Activated CD4-positive, alpha-beta T cell treated with anti-CD3 and anti-CD28 coated beads, Interleukin-2, amount 50 U/mL, for 16 hours (primary cell): ENCODE measurements at regions not wholly inside any gene's neighbourhood (a gene's known extent, or its start where the extent isn't known, plus 50 kb on each side); places are given as distances from the start of the nearest gene placed in this dataset.
"Not testable (repeated sequence)": the region's sequence is repeated elsewhere in the genome, so short reads cannot be mapped to it uniquely, and the experiment has no call there.

Experiments used
- DNase-seq: peaks from one replicate; pipeline ENCODE4 v3.0.0-alpha.2; 2020

DNA sequence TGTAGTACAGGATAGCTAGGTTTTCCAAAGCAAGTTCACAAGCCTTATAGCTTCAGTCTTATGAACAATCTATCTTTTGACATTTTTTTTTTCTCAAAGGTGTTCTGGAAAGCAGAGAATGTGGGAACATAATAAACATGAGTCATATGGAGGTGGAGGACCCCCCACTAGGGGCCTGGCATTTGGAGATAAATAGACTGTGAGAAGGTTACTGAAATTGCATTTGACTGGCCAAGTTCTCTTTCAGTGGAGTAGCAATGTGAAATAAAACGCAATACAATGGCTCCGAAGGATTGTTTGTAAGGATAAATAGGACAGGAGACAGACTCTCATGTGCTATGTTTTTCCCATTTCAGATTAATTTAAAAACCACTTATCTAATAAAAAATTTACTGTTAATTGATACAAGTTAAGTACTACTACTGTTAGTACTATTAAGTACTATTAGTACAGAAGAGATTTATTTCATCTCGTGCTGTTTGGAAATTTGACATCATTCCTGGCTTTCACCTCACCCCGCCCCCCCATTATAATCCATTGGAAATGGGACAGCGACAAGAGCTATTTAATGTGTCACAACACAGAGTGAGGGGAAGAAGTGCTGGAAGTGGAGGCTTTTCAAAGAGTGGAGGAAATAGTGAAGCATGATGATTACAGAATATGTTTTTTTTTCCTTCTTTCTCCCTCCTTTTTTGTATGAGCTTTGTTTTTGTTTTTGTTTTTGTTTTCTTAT, 122.6 kb upstream of the ID4 start:
- DNase-seq: no peak

DNA sequence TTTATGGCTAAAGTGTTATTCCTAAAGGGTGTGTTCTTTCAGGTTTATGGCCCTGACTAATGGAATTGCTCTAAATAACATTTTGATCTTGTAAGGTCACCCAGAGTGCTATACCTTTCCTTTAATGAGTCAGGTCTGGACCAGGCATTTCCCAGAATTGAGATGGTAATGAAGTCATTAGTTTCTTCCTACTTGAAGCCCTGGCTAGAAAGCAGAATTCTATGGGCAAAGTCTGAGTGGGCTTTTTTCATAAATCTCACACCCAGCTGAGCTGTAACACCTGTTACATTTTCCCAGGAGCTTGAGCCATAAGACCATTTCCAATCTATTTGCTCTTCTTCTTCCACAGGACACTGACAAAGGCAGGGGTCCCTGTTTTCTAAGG, 122.0 kb upstream of the ID4 start:
- DNase-seq: no peak

DNA sequence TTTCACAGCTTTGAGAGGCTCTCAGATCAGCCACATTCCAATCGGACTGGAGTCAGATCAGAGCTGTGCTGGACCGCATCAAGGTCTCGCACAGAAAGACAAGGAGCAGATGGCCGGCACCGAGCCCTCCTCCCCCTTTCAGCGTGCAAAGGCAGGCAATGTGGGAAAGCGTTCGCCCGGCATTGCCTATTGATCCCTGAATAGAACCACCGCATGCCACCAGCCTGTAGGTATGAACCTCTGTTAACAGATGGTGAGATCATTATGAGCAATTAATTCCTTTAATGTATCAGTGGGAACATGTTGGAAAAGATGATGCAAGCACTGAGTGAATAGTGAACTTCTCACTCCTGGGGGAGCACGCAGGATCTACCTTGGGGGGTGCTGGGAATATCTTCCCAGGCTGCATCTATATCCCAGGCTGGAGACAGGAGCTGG, 117.5 kb upstream of the ID4 start:
- no peak for DNase-seq

DNA sequence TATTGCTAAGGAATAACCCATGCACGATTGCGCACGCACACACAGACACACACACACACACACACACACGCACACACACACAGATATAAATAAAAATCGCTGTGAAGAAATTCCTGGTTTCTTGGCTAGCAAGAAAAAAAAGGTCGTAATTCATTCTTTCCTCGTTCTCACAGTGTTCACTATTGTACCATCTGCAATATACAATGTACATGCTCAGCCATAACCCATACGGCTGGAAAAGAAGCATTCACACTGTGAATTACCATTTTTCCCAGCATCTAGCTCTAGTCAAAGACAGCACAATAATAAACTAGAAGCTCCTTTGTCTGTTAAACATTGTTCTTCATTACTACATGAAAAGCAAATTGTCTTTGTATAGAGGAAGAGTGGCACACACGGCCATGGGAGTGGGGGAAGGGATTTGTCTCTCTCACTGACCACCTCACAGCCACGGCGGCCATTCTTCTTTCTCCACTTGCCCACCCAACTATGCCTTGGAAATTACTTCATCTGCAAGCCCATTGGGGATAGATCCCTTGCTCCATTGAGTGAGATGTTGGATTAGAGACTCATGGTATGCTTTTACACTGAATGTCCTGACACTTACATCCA, 115.3 kb upstream of the ID4 start:
- no peak for DNase-seq

DNA sequence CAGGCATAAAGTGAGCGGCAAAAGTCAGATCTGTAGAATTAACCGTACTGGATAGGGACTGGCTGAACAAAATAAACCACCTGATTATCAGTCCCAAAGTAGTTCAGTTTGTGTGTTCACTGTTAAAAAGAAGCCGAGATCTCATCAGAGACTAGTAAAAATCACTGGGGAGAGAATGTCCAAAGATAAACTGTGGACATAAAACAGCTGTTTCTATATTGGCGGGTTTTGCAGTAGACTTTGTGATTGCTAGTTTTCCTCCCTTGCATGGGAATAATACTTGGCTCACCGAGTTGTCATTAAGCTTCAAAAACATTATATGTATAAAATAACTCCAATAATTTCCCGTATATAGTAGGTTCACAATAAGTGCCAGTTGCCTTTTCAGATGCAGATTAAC, 114.2 kb upstream of the ID4 start:
- no peak for DNase-seq

DNA sequence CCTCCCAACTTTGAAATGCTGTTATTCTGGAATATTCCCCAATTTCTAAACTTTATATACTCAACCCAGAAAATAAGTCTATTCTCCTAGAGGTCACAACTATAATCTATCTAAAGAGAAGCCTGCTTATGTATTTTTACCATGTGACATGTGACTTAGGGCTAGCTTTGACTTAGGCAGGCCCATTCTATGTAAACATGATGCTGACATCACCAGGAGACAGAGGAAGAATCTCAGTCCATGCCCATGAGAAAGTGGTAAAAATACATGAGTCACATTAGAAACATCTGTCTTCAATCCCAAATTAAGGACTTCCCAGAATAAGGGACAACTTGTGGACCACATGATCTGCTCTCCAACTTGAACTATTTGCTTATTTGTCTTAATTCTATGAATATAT, 113.6 kb upstream of the ID4 start:
- no peak for DNase-seq

DNA sequence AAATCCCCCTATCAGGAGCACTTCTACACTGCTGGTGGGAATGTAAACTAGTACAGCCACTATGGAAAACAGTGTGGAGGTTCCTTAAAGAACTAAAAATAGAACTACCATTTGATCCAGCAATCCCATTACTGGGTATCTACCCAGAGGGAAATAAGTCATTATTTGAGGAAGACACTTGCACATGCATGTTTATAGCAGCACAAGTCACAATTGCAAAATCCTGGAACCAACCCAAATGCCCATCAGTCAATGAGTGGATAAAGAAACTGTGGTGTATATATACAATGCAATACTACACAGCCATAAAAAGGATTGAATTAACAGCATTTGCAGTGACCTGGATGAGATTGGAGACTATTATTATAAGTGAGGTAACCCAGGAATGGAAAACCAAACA, 111.7 kb upstream of the ID4 start:
- DNase-seq: not testable (repeated sequence)

DNA sequence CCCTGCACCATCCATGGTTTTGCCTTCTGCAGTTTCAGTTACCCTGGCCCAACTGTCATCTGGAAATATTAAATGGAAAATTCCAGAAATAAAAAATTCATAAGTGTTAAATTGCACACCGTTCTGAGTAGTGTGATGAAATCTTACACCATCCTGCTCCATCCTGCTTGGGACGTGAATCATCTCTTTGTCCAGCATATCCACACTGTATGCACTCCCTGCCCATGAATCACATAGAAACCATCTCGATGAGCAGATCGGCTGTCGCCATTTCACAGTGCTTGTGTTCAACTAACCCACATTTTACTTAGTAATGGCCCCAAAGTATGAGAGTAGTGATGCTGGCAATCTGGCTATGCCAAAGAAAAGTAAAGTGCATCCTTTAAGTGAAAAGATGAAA, 105.9 kb upstream of the ID4 start:
- DNase-seq: no peak

DNA sequence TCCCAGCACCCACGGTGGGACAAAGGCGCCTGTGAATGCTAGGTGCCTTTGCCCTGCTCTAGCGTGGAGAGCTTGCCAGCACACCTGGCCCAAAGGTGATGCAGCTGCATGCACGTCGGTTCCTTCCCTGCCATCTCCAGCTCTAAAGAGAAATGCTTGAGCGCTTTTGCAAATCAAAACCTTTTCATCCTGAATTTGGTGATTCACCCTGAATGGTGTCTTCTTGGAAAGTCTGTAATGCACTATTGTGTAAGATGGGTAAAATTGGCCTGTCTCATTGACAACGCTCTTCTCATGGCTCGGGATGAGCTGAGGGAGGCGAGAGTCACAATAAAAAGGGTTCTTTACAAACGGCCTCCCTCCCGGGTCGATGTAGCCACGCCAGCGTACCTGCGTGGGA, 103.1 kb upstream of the ID4 start:
- no peak for DNase-seq

DNA sequence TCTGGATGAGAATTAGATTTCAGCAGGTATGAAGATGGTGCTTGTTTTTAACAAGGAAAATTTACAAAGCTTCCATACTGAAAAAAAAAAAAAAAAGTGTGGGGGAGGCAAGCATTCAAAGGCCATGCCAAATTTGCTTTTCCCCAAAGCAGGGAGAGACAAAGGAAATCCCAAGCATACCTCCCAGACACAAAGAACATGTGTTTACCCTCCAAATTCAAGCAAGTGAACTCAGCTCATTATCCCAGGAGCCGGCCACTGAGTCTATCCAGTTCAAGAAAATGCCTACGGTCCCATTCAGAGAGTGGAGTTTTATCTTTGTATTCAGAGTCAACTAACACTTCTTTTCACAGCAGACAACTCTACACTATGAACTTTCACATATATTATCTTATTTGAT, 102.7 kb upstream of the ID4 start:
- DNase-seq: no peak

DNA sequence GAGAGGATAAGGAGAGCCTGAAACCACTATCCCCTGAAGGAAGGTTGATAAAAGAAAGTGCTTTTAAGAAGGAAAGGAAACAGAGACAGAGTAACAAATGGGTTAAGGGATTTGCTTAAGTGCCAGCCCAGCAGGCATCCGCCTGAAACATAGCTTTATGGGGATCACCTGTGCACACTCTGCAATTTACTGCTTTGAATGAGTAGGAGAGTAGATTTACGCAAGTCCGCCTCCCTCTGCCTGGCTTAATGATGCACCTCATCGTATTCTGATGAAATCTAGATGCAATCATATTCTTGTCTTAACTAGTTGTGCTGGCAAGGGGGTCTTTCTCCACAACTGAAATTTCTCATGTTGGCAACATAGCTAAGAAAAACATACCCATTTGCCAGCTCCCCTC, 101.1 kb upstream of the ID4 start:
- no peak for DNase-seq

DNA sequence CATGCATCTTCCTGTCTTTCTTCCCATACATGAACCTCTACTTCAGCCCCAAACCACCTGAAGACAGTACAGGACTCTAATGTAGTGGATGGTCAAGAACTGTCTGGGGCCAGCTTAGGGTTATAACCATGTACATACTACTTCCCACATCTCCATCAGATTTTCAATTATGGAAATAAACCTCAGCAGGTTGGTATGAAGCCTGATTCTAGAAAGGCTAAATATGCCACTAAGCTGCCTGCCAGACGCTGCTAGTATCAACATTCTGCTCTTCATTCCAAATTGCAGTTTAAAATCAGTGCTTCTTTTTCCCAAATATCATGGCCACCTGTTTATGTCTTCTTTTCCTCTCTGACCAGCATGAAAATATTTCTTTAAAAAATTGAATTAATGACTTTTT, 99.2 kb upstream of the ID4 start:
- DNase-seq: no peak

DNA sequence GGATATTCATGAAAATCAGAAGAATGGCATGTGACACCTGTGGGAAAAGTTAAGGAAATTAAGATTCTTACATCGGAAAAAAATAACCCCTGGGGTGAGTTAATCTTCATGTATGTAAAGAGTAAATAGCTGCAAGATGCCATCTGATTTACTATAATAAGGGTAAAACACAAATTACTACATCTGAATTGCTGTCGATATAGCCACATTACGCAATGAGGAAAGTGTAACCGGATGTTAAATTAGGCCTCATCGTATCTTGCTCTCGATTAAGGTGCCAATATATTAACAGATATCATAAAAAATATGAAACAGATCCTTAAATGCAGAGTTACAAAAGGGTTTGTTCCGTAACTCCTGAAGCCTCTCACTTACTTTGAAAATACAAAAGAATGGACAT, 87.4 kb upstream of the ID4 start:
- DNase-seq: no peak

DNA sequence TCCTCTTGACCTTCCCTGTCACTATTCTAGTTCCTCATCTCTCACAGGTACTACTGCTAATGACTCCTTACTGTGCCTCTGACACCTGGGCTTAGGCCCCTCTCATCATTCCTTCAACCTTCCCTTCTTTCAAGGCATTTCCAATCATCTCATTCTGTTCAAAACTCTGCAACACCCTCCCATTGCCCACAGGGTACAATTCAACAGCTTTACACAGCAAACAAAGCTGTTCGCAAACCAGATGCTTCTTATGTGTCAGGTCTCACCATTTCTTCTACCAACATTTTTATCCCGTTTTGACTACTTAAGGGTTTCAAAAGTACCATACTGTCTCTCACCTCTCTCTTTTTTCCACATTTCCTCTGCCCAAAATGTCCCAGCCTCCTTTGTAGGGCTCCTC, 84.4 kb upstream of the ID4 start:
- DNase-seq: no peak

DNA sequence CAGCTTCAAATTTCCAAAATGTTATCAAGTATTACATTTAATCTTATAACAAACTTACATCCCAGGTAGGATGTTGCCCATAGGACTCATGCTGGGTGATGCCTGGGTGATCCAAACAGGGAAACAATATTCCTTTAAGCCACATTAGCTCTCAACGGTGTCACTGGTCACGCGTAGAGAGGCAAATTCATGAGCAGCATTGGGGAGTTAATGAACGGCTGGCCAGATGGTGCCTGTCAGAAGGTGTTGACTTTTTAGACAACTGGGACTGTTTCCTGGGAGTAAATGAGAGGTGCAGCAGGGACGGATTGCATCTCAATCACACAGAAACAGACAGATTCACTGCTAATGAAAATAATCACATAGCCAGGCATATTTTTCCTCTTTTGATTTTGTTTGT, 83.3 kb upstream of the ID4 start:
- DNase-seq: no peak

DNA sequence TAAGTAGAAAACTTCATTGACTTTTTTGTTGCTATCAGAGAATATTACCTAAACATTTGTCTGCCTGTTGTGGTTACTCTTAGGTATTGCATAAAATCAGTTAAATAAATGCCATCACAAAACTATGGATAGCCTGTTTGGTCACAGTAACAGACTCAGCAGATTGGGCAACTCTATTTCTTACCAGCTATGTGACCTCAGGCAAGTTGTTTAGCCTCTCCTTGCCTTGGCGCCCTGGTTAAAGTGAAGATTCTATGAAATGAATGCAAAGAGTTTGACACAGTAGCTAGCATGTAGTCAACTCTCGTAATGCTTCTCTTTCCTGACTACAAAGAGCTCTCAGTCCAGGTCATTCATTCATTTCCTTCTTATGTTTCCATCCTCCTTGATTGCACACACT, 82.5 kb upstream of the ID4 start:
- no peak for DNase-seq

DNA sequence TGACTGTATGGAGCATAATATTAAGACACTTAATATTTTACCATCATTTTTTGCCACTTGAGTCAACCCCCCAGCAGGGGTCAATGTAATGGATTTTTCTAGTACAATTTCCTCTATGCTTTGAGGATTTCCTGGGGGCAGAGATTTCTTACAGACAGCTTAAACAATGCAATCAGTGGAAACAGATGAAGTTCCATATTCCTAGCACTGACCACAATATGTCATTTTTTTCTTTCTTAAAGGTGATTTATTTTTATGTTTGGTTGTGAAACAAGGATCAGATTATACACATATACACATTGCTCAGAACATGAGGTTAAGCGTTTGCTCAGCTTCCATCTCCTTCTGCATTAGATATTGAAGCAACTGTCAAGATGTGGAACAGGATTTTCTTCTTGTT, 82.0 kb upstream of the ID4 start:
- DNase-seq: no peak

DNA sequence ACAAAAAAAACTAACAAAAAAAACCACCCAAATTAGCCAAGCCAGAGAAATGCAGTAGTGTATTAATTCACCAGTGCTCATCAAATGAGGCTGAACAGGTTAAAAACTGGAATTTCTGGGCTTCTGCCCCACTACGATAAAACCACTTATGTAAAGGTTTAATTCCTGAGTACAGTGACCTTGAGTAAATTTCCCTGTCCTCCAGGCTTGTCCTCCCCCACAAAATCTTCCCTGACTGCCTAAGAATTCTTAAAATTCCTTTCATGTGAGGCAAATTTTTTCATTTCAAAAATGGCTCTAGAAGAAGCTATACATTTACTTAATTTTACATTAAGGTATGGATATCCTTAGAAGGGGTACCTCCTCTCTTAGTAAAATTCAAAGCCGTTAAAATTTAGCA, 80.1 kb upstream of the ID4 start:
- no peak for DNase-seq

DNA sequence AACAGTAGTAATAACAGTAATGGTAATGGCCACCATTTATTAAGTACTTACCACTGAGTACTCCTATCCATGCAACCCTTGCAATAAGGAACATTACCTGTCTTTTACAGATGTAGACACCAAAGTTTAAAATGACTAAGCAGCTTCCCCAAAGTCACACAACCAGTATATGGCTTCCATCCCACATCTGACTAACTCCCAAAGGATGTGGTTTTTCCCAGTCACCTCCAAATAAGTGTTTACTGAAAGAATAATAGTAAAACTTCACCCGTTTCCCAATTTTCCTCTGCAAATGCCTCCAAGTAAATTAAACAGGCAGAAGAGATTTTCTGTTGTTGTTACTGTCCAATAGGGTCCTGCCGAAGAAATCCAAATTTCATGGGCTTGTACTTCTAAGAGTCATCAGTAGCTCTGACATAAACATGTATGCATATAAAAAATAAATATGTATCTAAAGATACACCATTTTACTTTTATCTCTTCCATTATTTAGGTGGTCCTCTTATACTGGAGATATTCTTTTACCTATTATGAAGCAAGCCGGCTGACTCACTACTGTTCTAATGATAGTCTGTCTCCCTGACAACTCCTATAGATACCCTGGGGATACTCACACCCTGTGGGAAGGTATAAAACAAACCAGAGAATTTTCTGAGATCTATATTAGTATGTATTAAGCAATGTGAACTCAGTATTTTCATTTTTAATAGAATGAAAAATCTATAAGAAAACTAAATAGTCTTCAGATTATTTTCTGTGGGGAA, 77.9 kb upstream of the ID4 start:
- no peak for DNase-seq

DNA sequence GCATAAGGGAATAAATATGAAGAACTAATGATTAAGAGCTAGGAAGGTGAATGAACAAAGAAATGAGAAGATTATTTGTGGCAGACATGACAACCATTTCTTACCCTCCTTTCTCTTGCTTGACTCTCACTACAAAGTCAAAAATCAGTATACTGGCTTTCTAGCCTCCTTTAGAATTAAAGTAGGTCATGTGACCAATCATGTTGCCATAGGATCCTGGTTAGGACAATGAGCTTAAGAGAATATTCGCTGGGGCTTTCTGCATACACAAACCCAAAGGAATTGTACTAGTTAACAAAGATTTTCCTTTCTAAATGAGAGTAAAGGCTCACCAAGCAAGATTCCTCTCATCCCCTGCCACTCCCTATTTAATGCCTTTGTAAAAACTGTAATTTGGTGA, 76.0 kb upstream of the ID4 start:
- no peak for DNase-seq

DNA sequence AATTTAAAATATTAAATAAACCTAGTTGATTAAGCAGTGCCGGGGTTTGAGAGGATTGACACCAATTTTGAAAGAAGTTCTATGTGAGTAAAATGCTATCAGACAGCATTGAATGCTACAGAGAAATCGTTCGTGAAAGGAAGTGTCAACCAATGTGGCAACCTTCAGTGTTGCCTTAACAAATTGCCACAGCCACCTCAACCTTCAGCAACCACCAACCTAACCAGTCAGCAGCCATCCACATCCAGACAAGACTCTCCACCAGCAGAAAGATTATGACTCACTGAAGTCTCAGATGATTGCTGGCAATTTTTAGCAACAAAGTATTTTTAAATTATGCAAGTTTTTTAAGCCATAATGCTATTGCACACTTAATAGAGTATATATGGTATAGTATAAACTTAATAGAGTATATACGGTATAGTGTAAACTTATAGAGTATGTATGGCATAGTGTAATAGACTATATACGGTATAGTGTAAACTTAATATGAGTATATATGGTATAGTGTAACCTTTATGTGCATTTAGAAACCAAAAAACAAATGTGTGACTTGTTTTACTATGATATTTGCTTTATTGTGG, 65.3 kb upstream of the ID4 start:
- no peak for DNase-seq

DNA sequence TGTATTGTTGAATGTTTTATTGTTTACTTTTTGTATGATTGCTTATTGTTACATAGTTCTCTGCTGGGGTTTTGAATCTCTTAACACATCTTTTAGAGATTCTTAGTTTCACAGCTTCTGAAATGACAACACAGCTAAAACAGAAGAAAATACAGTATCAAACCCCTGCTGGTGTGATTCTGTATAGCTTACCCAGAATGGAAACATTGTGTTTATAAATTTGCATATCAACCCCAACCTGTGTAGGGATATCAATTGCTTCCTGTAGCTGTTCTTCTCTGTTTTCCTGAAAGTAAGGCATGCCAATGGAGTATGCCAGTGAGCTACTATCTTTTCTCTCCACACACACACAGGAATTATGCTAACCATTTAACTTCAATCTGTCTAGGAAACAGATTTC, 64.3 kb upstream of the ID4 start:
- no peak for DNase-seq

DNA sequence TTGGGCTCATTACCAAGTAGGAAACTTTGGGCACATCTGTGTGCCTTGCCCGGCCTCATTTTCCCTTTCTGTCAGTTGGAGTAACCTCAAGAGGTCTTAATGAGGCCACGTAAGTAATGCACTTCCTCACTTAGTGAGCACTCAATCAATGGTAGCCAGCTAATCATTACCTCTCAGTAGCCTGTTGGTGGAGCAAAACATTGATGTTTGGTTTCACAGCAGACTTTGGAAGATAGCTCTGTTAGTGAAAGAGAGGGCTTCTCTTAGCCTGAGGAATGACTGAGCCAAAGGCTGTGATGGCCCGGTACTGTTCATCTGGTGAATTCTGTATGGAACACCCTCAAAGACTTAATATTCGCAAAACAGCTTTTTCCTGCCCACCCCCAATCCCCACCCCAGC, 55.9 kb upstream of the ID4 start:
- DNase-seq: no peak

DNA sequence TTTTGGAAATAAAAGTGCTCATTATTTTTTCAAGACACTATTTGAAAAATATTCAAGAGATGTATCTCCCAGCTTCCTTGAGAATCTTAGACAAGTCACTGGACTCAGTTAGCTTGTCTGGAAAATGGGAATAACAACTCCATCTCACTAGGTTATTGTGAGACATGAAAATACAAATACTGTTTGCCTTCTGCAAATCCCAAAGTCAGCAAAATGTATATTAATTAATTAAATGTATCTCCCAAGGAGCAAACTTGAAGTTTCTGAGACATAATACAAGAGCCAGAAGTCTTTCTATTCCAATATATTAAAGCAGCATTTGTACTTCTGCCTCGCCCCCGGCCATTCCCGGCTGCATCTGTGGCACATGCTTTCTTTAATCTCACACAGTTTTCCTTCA, 54.6 kb upstream of the ID4 start:
- DNase-seq: no peak
